ENCODE measurements at regions not wholly inside any gene's neighbourhood (a gene's known extent, or its start where the extent isn't known, plus 50 kb on each side); places are given as distances from the start of the nearest gene placed in this dataset.
A peak's percentile ranks its signal among the peaks of the same experiment; 100 is the strongest.

DNA sequence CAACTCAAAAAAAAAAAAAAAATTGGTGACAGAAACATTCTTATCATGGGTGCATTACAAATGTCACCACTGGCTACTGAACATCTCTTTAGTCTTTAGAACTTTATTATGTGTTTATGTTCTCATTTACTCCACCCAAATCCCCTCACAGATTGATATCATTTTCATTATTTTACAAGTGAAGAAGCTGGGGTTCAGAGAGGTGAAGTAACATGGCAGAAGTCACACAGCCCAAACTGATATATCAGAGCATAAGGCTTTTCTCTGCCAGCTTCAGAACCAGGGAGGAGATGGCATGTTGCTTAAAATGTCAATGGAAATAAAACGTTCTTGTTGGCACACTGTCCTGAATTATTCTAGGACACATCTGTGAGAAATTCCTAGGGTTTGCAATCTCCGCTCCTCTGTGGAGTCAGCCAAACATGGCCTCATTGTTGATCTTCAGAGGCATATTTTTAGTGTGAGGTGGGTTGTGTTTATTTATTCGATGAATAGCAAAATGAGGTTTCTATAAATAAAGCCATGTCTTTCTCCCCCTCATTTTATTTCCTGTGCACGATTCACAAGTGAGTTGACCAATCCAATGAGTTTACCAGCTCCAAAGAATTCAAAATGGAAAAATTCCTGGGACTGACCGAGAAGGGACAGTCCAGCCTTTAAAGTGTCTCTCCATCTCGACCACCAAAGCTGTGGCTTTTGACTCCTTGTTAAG, 72.9 kb upstream of the ANO1 start:
- Histone ChIP-seq H3K27ac (no peak overlapping the region), H3K9me3 (ENCODE audit: low read depth) (no peaks in the 10 kb centered on the region), H3K4me3 (no peak overlapping the region), H3K36me3 (no peaks in the 10 kb centered on the region), H3K4me1 (ENCODE audit: low read depth) (no peaks in the 10 kb centered on the region), H3K27me3 (peaks cover 3% of the 10 kb centered on the region)
- DNase-seq (ENCODE audit: low read depth in 1 of 2, low spot score in 1 of 2) = peak in 1 of 2 donors; percentile 8
- TF ChIP-seq, protein P1, sequence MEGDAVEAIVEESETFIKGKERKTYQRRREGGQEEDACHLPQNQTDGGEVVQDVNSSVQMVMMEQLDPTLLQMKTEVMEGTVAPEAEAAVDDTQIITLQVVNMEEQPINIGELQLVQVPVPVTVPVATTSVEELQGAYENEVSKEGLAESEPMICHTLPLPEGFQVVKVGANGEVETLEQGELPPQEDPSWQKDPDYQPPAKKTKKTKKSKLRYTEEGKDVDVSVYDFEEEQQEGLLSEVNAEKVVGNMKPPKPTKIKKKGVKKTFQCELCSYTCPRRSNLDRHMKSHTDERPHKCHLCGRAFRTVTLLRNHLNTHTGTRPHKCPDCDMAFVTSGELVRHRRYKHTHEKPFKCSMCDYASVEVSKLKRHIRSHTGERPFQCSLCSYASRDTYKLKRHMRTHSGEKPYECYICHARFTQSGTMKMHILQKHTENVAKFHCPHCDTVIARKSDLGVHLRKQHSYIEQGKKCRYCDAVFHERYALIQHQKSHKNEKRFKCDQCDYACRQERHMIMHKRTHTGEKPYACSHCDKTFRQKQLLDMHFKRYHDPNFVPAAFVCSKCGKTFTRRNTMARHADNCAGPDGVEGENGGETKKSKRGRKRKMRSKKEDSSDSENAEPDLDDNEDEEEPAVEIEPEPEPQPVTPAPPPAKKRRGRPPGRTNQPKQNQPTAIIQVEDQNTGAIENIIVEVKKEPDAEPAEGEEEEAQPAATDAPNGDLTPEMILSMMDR (IDR thresholded peaks at IDR 0.05; ENCODE audit: low read depth, low read length) = no peak

DNA sequence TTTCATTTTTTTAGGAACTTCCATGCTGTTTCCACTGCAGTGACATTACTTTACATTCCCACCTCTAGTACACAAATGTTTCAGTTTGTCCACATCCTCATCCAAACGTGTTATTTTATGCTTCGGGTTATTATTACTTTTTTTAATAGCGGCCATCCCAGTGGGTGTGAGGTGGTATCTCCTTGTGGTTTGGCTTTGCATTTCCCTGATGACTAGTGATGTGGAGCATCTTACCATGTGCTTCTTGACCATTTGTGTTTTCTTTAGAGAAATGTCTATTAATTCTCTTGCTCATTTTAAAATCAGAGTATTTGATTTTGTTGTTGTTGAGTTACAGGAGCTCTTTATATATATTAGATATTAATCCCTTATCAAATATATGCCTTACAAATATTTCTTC, 70.3 kb upstream of the ANO1 start:
- Histone ChIP-seq H3K27ac (no peak overlapping the region), H3K9me3 (ENCODE audit: low read depth) (no peaks in the 10 kb centered on the region), H3K4me3 (no peak overlapping the region), H3K4me1 (ENCODE audit: low read depth) (no peaks in the 10 kb centered on the region), H3K27me3 (no peaks in the 10 kb centered on the region), H3K36me3 (no peaks in the 10 kb centered on the region)
- DNase-seq (ENCODE audit: low read depth in 1 of 2, low spot score in 1 of 2) = no peak
- TF ChIP-seq, protein P1 (IDR thresholded peaks at IDR 0.05; ENCODE audit: low read depth, low read length) = no peak

DNA sequence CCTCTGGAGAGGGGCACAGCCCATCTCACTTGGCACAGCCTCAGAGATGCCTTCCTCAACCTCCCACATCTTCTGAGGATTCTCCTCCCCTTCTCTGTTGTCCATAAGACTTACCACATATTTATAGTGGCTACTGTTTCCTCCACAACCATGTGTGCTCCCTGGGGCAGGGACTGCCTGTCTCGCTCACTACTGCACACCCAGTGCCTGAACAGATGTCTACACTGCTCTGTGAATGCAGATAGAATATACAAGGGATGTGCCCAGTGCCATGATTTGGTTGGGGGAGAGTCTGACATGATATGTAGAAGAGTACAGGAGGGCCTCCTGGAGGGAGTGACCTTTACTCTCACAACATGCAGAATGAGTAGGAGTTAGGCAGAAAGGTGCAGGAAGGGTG, 67.3 kb upstream of the ANO1 start:
- DNase-seq (ENCODE audit: low read depth in 1 of 2, low spot score in 1 of 2) = no peak
- Histone ChIP-seq H3K27ac (no peak overlapping the region), H3K36me3 (no peaks in the 10 kb centered on the region), H3K9me3 (ENCODE audit: low read depth) (no peaks in the 10 kb centered on the region), H3K4me1 (ENCODE audit: low read depth) (no peaks in the 10 kb centered on the region), H3K27me3 (no peaks in the 10 kb centered on the region), H3K4me3 (no peak overlapping the region)
- TF ChIP-seq, protein P1 (IDR thresholded peaks at IDR 0.05; ENCODE audit: low read depth, low read length) = no peak

DNA sequence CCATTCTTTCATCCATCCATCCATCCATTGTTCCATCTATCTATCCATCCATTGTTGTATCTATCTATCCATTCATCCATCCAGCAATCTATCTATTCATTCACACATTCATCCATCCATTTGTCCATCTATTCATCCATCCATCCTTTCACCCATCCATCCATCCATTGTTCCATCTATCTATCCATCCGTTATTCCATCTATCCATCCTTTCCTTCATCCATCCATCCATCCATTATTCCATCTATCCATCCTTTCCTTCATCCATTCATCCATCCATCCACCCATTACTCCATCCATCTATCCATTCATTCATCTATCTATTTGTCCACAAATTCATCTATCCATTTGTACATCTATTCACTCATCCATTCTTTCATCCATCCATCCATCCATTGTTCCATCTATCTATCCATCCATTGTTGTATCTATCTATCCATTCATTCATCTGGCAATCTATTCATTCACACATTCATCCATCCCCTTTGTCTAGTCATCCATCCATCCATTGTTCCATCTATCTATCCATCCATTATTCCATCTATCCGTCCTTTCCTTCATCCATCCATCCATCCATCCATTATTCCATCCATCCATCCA, 65.9 kb upstream of the ANO1 start:
- Histone ChIP-seq H3K9me3 (ENCODE audit: low read depth) (no peaks in the 10 kb centered on the region), H3K27ac (no peak overlapping the region), H3K36me3 (no peaks in the 10 kb centered on the region), H3K4me1 (ENCODE audit: low read depth) (no peaks in the 10 kb centered on the region), H3K4me3 (no peak overlapping the region), H3K27me3 (no peaks in the 10 kb centered on the region)
- no peak for DNase-seq (ENCODE audit: low read depth in 1 of 2, low spot score in 1 of 2)
- TF ChIP-seq, protein P1 (IDR thresholded peaks at IDR 0.05; ENCODE audit: low read depth, low read length) = no peak

DNA sequence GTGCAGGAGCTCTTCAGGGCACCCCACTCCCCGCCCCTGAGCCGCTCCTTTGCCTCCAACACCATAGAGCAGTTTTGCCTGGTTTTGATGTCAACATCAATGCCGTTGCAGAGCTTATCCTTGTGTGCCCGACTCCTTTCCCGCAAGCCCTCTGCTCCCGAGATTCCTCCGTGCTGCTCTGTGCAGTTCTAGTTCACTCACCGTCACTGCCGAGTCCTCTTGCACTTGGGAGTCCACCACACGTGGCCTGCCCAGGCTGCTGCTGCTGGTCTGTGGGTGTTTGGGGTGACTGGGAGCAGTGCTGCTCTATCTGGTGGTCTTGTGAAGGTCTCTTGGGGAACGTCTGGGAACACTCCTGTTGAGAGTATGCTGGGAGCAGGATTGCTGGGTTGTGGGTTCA, 63.8 kb upstream of the ANO1 start:
- TF ChIP-seq, protein P1 (IDR thresholded peaks at IDR 0.05; ENCODE audit: low read depth, low read length) = no peak
- H3K4me1 ChIP-seq (ENCODE audit: low read depth) = no peaks in the 10 kb centered on the region
- no peak for DNase-seq (ENCODE audit: low read depth in 1 of 2, low spot score in 1 of 2)
- no peaks in the 10 kb centered on the region for H3K27me3 ChIP-seq
- H3K36me3 ChIP-seq = no peaks in the 10 kb centered on the region
- H3K4me3 ChIP-seq = no peak overlapping the region
- H3K27ac ChIP-seq = no peak overlapping the region
- no peaks in the 10 kb centered on the region for H3K9me3 ChIP-seq (ENCODE audit: low read depth)
